Calu3 (cell line): ENCODE measurements at regions not wholly inside any gene's neighbourhood (a gene's known extent, or its start where the extent isn't known, plus 50 kb on each side); places are given as distances from the start of the nearest gene placed in this dataset.

Experiments used
- BruUV-seq: library from RNA; stranded (reverse); fragments of 400-500 nt; replicated peaks from 2 replicates; lab custom pipeline; 2021; lab: Mats Ljungman, UMichigan
- CTCF ChIA-PET: fragments of 300-600 bp; sonication (Branson Sonifier 250); formaldehyde crosslinking; loops from one replicate; lab custom pipeline; 2022; ENCODE audit warnings: antibody characterized with exemption; lab: Charles Lee
- DNase-seq: peaks from one replicate; pipeline ENCODE4 v3.0.0; 2022
- H3K27ac Mint-ChIP-seq: one replicate; pipeline ENCODE4 v1.8.0; 2022; ENCODE audit warnings: mixed read lengths; ENCODE audit not compliant: unreplicated experiment
- H3K27me3 Mint-ChIP-seq: one replicate; pipeline ENCODE4 v1.8.0; 2022; ENCODE audit warnings: mixed read lengths; ENCODE audit not compliant: unreplicated experiment
- H3K36me3 Mint-ChIP-seq: one replicate; pipeline ENCODE4 v1.8.0; 2022; ENCODE audit warnings: mild to moderate bottlenecking, moderate library complexity, mixed read lengths; ENCODE audit not compliant: insufficient read depth, unreplicated experiment
- H3K4me1 Mint-ChIP-seq: one replicate; pipeline ENCODE4 v1.8.0; 2022; ENCODE audit warnings: mild to moderate bottlenecking, low read depth, mixed read lengths; ENCODE audit not compliant: unreplicated experiment
- H3K4me3 Mint-ChIP-seq: one replicate; pipeline ENCODE4 v1.8.0; 2022; ENCODE audit warnings: mild to moderate bottlenecking, low read depth, moderate library complexity, mixed read lengths; ENCODE audit not compliant: unreplicated experiment
- H3K9me3 Mint-ChIP-seq: one replicate; pipeline ENCODE4 v1.8.0; 2022; ENCODE audit warnings: low read depth, mixed read lengths; ENCODE audit not compliant: unreplicated experiment
- CTCF ChIP-seq: fragments of 200-600 bp; IDR thresholded peaks from one replicate; pipeline ENCODE4 v1.8.0; 2022; ENCODE audit warnings: antibody characterized with exemption; ENCODE audit not compliant: unreplicated experiment
- intact Hi-C: fragments of 100-400 bp; cut with micrococcal nuclease; formaldehyde crosslinking; loops from one replicate; pipeline ENCODE4 v1.10.0; 2022; ENCODE audit not compliant: unreplicated experiment

- no peaks in the 10 kb centered on the region for H3K36me3 Mint-ChIP-seq
- no peak overlapping the region for H3K4me3 Mint-ChIP-seq
- H3K27ac Mint-ChIP-seq: no peak overlapping the region
- no peaks in the 10 kb centered on the region for H3K9me3 Mint-ChIP-seq
- H3K4me1 Mint-ChIP-seq: no peaks in the 10 kb centered on the region
- intact Hi-C loops: no loop called here
- H3K27me3 Mint-ChIP-seq: no peaks in the 10 kb centered on the region
- no TSS peak for BruUV-seq
- no peak for DNase-seq
- CTCF ChIA-PET: no interaction called here
- TF ChIP-seq CTCF: no peak
Observed at GRCh38 chr6:85195243-85195642, 254.6 kb upstream of the NT5E start.

GRCh38 chr6:85193339-85193738 lies 256.5 kb upstream of the NT5E start:
- intact Hi-C loops: no loop called here
- DNase-seq: no peak
- Mint-ChIP-seq H3K36me3 (no peaks in the 10 kb centered on the region), H3K27me3 (no peaks in the 10 kb centered on the region), H3K27ac (no peak overlapping the region), H3K9me3 (peaks cover 3% of the 10 kb centered on the region), H3K4me1 (no peaks in the 10 kb centered on the region), H3K4me3 (no peak overlapping the region)
- TF ChIP-seq CTCF: no peak
- no TSS peak for BruUV-seq
- CTCF ChIA-PET: interaction anchor here (0.8 to 1.0 kb wide), 2 partner anchors 49 to 419 kb away, joined by 3 read pairs; no protein-coding TSS in a partner anchor

GRCh38 chr6:85192596-85192995 lies 257.3 kb upstream of the NT5E start:
- CTCF ChIA-PET: interaction anchor here (0.8 to 1.0 kb wide), 2 partner anchors 50 to 418 kb away, joined by 3 read pairs; no protein-coding TSS in a partner anchor
- H3K36me3 Mint-ChIP-seq: no peaks in the 10 kb centered on the region

GRCh38 chr6:85192186-85192585 lies 257.7 kb upstream of the NT5E start:
- no peak overlapping the region for H3K27ac Mint-ChIP-seq

More at GRCh38 chr6:85192596-85192995, 257.3 kb upstream of the NT5E start:
- Mint-ChIP-seq H3K4me1 (peaks cover 4% of the 10 kb centered on the region), H3K27ac (no peak overlapping the region), H3K4me3 (no peak overlapping the region), H3K27me3 (no peaks in the 10 kb centered on the region), H3K9me3 (peaks cover 3% of the 10 kb centered on the region)
- DNase-seq: no peak
- no TSS peak for BruUV-seq
- no peak for TF ChIP-seq CTCF
- intact Hi-C loops: no loop called here

More at GRCh38 chr6:85192186-85192585, 257.7 kb upstream of the NT5E start:
- H3K27me3 Mint-ChIP-seq: no peaks in the 10 kb centered on the region
- H3K4me3 Mint-ChIP-seq: no peak overlapping the region
- TF ChIP-seq CTCF: no peak
- CTCF ChIA-PET: interaction anchor here (0.8 to 1.0 kb wide), 2 partner anchors 50 to 418 kb away, joined by 3 read pairs; no protein-coding TSS in a partner anchor
- no TSS peak for BruUV-seq
- no peaks in the 10 kb centered on the region for H3K36me3 Mint-ChIP-seq
- DNase-seq: no peak
- intact Hi-C loops: no loop called here
- H3K9me3 Mint-ChIP-seq: peaks cover 3% of the 10 kb centered on the region
- peaks cover 8% of the 10 kb centered on the region for H3K4me1 Mint-ChIP-seq
